HG03460 (cell line): ENCODE measurements at regions not wholly inside any gene's neighbourhood (a gene's known extent, or its start where the extent isn't known, plus 50 kb on each side); places are given as distances from the start of the nearest gene placed in this dataset.
"Not testable (repeated sequence)": the region's sequence is repeated elsewhere in the genome, so short reads cannot be mapped to it uniquely, and the experiment has no call there.

ENCODE experiments used
- ATAC-seq: cut with Tn5 transposase; IDR thresholded peaks from one replicate; pipeline ENCODE4 v1.9.1; 2021; ENCODE audit not compliant: unreplicated experiment

DNA sequence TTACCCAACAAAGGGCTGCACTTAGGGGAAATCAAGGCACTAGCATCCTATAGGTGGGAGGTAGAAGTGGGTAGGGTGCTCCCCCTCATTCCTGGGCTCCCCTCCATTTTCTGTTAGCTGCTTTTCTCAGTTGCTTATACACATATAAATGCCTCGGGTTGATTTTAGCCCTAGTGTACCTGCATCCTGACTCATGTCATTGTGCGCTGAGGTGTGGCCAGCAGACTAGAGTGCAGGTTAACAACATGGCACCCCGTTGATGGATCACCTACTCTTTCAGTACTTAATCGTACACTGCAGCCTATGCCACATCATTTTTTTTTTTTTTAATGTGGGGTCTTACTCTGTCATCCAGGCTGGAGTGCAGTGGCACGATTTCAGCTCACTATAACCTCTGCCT, 144.0 kb upstream of the ITGB1 start:
- ATAC-seq = no peak

DNA sequence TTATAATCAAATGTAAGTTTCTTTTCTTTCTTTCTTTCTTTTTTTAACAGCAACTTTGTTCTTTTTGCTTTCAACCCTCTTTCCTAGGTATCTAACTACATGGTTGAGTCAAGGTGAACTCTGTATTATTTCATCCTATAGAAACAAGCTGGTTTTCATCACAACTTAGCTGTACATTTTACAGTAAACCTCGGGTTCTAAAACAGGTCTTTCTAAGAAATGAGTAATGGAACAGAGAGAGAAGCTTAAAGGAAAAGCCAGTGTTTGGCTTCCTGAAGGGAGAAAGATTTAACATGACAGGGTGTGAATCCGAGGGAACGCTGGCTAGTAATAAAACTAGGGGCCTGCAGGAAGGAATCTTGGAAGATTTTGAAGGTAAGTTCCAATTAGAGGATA, 143.4 kb upstream of the ITGB1 start:
- ATAC-seq = no peak

DNA sequence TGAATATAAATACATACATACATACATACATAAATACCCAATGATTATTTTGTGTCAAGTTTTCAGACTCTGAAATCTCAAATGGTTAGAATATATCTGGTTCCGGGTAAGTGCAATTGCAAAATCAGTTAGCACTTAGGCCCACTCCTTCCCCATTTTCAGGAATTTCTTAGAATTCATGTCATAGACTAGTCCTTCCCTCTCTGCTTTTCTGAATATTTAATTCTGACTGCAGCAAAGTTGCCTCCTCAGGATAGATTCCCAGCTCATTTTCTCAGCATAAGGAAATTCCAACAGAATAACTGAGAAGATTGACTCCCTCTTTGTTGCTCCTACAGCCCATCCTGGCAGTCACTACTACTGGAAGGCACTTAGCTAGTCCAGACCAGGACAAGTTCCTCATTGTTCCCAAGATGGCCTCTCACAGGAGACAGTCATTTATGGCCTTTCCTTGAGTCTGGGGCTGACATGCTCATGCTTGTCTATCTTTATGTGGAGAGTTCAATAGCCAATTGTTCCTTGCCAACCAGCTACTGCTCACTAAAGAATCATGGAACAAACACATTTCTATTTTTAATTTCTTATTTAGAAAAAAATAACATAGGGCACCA, 142.9 kb upstream of the ITGB1 start:
- no peak for ATAC-seq

DNA sequence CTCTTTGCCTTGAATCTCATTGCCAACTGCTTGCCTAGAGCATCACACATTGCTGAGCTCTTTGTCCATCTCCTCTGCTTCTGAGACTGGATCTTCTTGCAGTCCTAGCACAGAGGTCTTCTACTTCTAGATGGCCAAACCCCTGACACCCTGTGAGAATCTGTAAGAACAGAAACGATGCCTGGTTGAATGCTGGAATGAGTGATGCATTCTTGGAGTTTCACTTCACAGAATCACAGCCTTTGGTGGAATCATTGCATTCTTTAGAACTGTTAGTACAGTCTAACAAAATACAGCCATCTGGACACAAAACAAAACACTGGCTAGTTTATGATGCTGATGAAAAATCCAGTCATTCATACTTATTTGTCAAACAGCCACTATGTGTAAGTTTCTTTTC, 141.7 kb upstream of the ITGB1 start:
- ATAC-seq = no peak

DNA sequence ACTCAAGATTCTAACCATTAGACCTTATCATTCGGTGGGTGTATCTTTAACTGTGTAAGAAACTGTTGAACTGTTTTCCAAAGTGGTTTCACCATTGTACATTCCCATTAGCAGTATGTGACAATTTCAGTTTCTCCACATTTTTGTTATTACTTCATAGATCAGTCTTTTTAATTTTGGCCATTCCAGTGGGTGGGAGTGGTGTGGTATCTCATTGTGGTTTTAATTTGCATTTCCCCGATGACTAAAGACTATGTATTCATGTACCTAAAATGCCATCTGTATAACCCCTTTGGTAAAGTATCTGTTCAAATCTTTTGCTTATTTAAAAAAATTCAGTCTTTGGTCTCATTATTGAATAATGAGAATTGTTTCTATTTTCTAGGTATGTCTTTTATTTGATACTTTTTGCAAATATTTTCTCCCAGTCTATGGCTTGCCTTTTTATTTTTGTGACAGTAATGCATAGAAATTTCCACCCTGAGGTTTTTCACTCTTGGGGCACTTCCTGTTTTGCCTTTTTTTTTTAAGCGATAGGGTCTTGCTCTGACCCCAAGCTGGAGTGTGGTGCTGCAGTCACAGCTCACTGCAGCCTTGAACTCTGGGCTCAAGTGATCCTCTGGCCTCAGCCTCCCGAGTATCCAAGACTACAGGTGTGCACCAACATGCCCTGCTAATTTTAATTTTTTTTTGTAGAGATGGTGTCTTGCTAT, 141.1 kb upstream of the ITGB1 start:
- no peak for ATAC-seq

DNA sequence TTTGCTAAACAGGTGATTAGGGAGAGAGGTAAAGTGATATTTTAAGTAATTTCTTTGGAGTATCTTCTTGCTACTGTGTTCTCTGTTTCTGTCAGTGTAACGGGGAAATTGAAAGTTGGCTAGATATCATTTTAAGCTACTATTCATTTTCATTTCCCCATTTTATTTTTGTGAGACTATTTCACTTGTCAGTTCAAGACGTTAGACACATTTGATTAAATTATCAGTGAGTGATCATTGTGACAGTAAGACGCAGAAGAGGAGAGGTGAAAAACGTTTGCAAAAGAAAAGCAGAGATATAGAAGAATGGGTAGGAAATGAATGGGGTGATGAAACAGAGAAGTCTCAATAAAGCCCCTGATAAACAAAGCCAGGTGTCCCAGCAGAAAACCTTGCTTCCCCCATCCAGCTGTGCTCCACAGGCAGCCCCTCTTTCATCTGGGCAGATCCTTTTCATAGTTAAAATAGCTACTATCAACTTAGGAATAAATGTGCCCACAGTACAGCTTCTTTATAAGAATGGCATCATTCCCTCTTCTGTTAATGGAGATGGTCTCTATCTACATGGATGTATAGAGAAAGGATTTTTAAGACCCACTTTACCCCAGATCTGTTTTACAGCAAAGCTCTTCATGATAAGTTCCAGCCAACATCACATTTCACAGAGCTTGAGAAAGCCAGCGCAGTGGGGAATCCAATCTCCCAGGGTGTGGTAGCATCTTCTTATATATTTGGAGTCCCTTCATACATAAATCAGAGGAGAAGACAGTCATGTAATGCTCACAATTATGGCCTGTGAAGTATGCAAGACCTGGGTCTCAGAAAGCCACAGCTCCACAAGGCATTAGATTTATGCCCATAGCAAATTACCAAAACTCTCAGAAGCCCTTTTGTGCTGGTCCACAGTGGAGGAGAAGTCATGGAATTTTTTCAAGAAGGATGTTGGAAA, 138.1 kb upstream of the ITGB1 start:
- peak; percentile 69 for ATAC-seq

DNA sequence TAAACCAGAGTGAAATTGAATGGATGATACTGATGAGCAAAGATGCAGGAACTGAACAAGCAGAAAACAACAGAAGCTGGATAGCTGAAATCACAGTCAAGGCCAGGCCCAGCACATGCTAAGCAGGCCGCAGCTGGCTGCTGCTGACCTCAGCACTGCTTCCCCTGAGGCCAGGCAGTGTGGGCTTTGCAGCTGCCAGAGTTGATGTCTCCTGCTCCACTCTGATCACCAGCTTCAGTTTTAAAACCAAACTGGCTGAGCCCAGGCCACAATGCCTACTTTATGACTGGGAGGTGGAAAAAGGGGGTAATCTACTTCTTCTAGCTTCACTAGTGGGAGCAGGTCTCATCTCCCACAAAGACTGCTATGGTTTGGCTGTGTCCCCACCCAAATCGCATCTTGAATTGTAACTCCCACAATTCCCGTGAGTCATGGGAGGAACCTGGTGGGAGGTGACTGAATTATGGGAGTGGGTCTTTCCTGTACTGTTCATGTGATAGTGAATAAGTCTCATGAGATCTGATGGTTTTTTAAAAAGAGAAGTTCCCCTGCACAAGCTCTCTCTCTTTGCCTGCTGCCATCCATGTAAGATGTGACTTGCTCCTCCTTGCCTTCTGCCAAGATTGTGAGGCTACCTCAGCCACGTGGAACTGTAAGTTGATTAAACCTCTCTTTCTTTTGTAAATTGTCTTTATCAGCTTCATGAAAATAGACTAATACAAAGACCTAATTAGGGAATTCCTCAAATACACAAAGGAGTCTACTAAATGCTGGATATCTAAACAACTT, 136.4 kb upstream of the ITGB1 start:
- ATAC-seq = no peak

DNA sequence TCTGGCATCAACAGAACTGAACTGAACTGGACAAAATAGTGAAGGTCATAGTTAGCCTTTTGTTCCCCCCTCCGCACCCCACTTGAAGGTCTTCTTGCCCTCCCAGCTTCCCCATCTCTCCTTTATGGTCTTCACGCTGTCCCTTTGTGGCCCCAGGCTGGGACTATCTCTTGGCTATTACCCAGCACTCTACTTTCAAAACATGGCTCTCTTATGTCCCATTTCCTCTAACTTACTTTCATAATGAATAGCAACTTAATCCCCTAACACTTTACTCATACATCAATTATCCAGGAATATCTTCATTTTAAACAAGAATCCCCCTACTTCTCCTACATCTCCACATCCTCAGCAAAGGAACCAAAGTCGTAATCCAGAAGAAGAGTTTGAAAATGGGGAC, 135.3 kb upstream of the ITGB1 start:
- ATAC-seq = no peak

DNA sequence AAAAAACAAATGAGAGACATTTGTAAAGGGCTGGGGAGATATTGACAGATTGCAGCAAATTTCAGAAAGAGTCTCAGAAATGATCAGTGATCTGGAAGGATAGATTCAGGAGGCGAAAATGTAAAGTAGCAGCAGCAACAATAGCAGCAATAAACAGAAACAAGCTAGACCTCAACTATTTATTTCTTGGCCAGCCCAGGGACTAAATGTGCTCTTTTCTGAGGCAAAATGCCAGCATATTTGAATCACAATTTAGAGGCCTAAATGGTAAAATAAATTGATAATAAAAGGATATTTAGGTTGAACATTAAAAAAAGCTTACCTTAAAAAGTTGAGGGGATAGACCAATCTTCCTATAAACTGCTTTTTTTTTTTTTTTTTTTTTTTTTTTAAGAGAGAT, 134.6 kb upstream of the ITGB1 start:
- ATAC-seq = no peak

DNA sequence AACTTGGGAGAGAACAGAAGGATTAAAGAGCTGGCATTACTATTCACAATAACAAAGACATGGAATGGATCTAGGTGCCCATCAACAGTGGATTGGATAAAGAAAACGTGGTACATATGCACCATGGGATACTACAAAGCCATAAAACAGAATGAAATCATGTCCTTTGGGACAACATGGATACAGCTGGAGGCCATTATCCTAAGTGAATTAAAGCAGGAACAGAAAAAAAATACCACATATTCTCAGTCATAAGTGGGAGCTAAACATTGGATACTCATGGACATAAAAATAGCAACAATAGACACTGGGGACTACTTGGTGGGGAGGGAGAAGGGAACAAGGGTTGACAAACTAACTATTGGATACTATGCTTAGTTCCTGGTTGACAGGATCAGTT, 133.2 kb upstream of the ITGB1 start:
- ATAC-seq = no peak

DNA sequence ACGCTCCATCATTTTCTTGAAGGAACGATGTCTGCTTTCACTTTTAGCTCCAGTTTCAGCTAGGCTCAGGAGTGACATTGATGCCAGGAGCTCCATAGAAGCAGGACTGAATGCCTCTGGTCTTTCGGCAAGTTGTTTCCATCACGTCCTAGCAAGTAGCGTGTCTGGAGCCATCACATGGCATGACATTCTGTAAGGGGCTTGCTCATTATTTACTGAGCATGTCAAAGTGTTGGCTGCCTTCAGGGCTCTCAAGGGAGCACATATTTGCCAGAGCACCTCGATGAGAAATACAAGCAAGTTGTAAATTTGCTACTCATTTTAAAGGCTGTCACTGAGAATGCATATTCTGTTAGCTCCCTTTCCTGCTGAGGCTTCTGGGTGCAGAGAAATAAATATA, 131.0 kb upstream of the ITGB1 start:
- ATAC-seq = no peak

DNA sequence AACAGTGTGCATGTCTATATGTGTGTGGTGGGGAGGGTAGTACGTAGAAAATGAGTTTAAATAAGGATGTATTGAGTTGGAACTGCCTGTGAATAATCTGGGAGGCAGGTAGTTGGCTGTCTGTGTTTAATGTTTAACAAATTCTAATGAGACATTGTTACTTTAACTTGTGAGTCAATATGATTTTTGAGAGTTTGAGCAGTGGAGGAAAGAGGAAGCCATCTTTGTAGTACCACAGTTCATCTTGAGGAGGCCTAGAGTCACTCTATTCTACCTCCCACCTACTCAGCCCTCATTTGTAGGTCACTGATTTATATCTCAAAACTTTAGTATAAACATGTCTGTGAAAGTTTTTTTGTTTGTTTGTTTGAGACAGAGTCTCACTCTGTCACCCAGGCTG, 129.9 kb upstream of the ITGB1 start:
- ATAC-seq = no peak

DNA sequence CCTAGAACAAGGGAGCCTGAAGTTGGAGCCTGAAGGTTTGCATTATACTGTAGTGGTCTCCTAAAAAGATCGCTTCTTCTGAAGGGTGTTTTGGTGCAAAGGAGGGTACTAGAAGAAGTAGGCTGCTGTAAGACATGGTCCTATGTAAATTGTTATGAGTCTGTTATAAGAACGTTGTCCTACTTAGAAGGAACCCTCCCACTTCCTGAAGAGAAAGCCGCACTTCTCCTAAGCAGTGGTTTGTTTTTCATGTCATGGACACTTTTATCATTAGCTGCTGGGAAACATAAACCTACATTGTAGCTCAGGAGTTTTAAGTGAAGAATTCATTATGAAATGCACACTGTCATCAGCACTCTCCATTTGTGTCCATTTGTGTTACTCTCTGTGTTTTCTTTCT, 129.1 kb upstream of the ITGB1 start:
- no peak for ATAC-seq

DNA sequence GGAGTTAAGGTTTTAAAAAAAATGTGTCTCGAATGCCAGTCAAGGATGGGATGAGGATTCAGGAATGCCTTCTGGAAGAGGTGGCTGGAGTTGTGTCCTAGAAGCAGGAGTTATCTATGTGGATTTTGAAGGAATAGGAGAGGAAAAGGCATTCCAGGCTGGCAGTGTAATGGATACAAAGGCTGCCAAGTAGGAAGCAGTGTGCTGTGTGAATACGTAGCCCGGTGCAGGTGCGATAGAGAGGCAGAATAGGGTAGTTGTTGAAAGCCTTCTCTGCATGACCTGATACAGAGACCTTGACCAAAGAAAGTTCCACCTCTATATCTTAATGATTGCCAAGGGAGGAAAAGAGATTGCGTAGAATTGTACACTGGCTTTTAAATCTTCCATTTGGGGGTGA, 128.1 kb upstream of the ITGB1 start:
- no peak for ATAC-seq

DNA sequence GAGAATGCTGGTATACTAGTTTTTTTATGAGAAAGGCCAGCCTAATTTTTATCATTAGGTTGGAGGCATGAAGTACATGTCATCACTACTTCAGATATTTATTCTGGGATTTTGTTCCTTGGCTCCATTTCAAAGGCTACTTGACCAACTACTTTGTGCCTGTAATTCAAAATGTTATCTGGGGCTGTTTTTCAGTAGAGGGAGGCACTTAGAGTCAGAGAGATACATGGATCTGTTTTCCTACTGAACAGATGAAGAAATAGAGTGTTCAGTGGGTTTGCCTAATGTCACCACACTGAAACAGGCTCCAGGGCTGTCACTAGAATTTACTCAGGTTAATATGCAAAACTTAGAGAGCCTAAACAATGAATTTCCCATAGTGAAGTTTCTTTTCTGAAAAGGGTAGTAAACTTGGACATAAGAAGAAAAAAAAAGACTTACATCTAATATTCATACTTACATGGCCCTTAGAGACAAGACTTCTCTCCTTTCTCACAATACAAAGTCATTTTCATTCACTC, 127.3 kb upstream of the ITGB1 start:
- ATAC-seq = no peak

DNA sequence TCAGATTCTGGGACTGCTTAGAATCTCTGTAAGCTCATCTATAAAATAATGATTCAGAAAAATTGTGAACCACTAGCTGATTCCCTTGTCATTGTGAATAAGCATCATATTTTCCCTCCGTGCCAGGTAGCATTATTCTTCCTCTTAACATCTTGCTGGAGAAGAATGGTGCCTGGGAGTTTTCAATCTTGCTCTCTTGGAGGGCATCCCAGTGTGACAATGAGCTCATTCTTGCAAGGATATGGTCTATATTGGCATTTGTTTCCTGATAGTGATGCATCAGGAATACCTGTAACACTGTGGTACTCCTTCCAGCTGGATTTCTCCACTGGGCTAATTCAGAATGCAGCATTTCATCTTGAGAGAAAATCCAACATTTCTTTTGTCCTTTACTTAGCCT, 126.4 kb upstream of the ITGB1 start:
- no peak for ATAC-seq

DNA sequence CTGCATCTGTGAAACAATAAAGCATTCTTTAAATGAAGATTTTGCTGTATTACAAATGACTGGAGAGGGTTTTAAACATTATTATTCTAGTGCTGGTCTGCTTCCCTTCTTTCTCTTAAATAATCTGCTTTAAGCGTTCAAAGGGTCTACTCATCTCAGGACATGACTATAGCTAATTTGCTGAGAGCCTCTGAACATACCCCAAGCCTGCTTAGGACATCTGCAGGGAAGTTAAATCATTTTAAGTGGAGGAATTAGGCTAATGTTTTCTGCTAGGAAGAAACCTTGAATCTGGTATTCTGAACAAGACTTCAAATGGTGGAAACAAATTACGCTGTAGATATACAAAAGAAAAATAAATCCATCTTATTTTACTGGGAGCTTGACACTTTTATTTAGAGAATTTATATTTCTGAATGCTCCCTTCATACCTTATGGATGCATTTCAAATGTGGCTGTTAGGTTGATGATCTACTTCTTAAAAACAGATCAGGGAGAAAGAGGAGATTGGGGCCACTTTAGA, 124.4 kb upstream of the ITGB1 start:
- ATAC-seq = no peak

DNA sequence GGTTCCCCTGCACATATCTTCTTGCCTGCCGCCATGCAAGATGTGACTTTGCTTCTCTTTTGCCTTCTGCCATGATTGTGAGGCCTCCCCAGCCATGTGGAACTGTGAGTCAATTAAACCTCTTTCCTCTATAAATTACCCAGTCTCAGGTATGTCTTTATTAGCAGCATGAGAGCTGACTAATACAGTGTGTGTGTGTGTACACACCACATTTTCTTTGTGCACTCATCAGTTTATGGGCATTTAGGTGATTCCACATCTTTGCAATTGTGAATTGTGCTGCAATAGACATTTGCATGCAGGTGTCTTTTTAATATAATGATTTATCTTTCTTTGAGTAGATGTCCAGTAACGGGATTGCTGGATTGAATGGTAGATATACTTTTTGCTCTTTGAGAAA, 122.4 kb upstream of the ITGB1 start:
- ATAC-seq = not testable (repeated sequence)

DNA sequence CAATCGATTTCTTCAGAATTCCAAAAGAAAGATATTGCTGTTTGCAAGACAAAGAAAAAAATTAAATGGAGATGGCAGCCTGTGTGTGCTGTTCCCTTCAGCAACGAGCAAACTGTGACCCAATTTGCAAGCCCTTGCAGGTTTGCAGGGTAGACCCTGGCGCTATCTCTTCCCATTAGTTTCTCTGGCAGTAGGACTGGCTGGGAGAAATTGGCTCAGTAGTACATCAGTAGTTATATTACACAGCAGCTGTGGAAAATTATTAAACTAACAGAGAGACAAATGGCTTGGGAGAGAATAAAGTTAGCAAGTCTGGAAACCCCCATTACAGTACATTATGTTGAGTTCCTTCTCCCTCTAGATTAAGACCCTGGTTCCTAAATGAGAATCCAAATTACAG, 116.4 kb upstream of the ITGB1 start:
- no peak for ATAC-seq

DNA sequence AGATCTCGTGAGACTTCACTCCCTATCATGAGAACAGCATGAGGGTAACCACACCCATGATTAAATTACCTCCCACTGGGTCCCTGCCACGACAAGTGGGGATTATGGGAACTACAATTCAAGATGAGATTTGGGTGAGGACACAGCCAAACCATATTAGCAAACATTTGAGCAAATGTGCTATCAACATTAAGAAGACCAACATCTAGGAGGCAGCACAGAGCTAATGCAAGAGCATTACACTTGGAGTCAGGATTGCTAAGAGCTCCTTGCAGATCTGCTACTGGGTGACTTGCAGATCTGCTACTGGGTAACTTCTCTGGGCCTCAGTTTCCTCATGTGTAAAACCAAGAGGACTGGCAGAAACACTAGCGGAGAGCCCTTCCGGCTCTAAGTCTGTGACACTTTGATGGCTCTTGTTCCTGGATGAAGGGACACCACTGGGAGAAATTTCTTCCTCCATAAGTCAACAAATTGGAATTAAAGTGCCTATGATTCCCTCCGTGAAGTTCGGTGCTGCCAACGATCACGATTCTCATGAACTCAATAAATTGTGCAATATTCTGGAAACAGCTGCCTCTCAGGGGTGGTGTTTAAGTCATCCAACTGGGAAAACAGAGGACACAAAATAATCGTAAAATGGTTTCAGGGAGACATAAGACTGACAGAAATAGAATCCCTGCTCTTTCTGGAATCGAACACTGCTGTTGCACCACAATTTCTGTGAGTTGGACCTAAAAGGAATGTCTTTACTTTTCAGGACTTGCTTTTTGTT, 115.8 kb upstream of the ITGB1 start:
- ATAC-seq = no peak
